Pulmonary artery endothelial cell (primary cell): ENCODE measurements at regions not wholly inside any gene's neighbourhood (a gene's known extent, or its start where the extent isn't known, plus 50 kb on each side); places are given as distances from the start of the nearest gene placed in this dataset.
"Not testable (repeated sequence)": the region's sequence is repeated elsewhere in the genome, so short reads cannot be mapped to it uniquely, and the experiment has no call there.

Source experiments
- DNase-seq: peaks from one replicate; pipeline ENCODE4 v3.0.0-alpha.2; 2011; ENCODE audit warnings: low read depth, low spot score

GRCh38 chr19:31041461-31041860 lies 307.8 kb downstream of the TSHZ3 start:
- no peak for DNase-seq

- no peak for DNase-seq
These were observed 310.1 kb downstream of the TSHZ3 start for GRCh38 chr19:31039151-31039550.

GRCh38 chr19:31037286-31037980 lies 311.8 kb downstream of the TSHZ3 start:
- DNase-seq = no peak

- not testable (repeated sequence) for DNase-seq
These were observed 317.8 kb downstream of the TSHZ3 start for GRCh38 chr19:31031455-31031854.

- no peak for DNase-seq
These were observed 326.2 kb downstream of the TSHZ3 start for GRCh38 chr19:31023038-31023437.

- no peak for DNase-seq
These were observed 330.3 kb downstream of the TSHZ3 start for GRCh38 chr19:31018936-31019335.

GRCh38 chr19:31015778-31016177 lies 333.5 kb downstream of the TSHZ3 start:
- no peak for DNase-seq

GRCh38 chr19:31014668-31015067 lies 334.6 kb downstream of the TSHZ3 start:
- no peak for DNase-seq

- no peak for DNase-seq
These were observed 335.7 kb downstream of the TSHZ3 start for GRCh38 chr19:31013384-31014020.

GRCh38 chr19:31002518-31003244 lies 346.6 kb downstream of the TSHZ3 start:
- no peak for DNase-seq

GRCh38 chr19:31001991-31002390 lies 347.2 kb downstream of the TSHZ3 start:
- no peak for DNase-seq

- no peak for DNase-seq
These were observed 348.3 kb downstream of the TSHZ3 start for GRCh38 chr19:31000913-31001312.

- DNase-seq = no peak
These were observed 349.5 kb downstream of the TSHZ3 start for GRCh38 chr19:30999726-31000125.

GRCh38 chr19:30997222-30997621 lies 352.0 kb downstream of the TSHZ3 start:
- no peak for DNase-seq

- no peak for DNase-seq
These were observed 370.6 kb downstream of the TSHZ3 start for GRCh38 chr19:30978639-30979038.

GRCh38 chr19:30969591-30969990 lies 379.6 kb downstream of the TSHZ3 start:
- DNase-seq = no peak

- DNase-seq = no peak
These were observed 380.3 kb downstream of the TSHZ3 start for GRCh38 chr19:30968841-30969399.

GRCh38 chr19:30968210-30968609 lies 381.0 kb downstream of the TSHZ3 start:
- DNase-seq = no peak

GRCh38 chr19:30966486-30966885 lies 382.8 kb downstream of the TSHZ3 start:
- no peak for DNase-seq

GRCh38 chr19:30959011-30959410 lies 390.2 kb downstream of the TSHZ3 start:
- no peak for DNase-seq

- DNase-seq = no peak
These were observed 393.8 kb downstream of the TSHZ3 start for GRCh38 chr19:30955112-30956104.
